NOMO-1 (cell line): ENCODE measurements at regions not wholly inside any gene's neighbourhood (a gene's known extent, or its start where the extent isn't known, plus 50 kb on each side); places are given as distances from the start of the nearest gene placed in this dataset.

ENCODE experiments used
- DNase-seq, 2 experiments: peaks; one replicate each; lab custom pipeline; 2025; ENCODE audit not compliant: unreplicated experiment in 2 of 2; lab: John Stamatoyannopoulos, UW

- no peak for DNase-seq
Observed at GRCh38 chr17:68705714-68706076, 104.5 kb upstream of the FAM20A start.

DNA sequence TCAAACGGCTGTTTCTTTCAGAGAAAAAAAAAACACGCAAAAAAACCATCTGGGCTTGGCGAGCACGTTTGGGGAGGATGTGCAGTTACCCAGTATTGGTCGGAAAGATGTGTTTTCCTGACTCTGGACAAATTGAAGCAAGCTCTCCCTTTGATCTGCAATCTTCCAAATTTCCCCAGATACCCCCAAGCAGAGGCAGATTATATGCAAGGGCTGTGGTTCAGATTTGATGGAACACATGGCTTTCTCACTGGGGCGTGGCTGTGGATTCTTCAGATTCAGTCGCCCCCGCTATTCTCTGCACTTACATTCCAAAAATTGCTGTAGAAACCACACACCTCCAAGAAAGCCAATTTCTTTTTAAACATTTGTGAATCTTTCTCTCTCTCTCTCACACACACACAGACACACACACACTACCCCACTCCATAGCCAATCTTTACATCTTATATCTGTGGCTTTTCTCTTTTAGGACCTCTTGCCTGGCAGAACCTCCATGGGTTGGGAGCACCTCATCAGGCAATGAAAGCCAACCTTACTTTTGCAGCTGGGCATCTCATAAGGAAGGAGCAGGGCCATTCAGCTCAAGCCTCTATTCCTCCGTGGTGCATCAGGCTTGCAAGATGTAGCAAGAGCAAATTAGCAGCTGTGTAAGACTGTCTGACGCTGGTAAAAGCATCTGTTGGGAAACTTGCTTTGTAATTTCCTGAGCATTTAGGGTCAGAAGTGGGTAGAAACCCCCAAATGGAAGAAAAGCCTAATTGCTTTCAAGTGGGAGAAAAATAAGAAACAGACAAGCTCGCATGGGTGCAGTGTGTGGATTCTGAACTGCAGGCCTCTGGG lies 103.9 kb upstream of the FAM20A start:
- DNase-seq = peak; percentile 69 to 77

DNA sequence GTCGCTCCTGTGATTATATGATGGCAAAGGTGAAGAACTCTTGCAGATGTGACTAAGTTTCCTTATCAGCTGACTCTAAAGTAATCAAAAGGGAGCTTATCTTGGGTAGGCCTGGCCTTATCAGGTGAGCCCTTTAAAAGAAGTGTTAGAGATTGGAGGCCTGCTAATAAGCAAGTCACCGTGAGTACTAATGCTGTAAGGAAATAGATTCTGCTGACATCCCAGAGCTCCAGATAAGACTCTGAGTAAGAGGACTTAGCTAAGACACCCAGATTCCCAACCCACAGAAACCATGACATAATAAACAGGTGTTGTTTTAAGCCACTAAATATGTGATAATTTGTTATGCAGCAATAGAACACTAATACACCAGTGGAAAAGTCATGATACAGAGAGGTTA lies 99.9 kb upstream of the FAM20A start:
- no peak for DNase-seq

DNA sequence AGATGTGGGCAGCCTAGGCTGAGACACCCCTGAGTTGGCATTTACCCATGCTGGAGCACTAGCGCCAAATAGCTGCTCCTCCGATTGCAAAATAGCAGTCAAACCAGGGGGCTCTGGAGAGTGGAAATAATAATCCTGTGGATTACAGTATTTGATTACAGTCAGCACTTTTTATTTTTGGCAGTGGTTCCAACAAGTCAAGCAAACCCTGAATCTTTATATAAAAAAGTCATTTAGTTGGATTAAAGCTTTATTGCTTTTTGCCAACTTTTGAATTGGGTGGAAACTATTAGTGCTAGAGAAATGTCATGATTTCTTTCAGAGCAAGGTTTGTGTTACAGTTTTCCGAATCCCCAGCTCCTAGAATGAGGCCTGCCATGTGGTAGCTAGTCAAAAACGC lies 99.3 kb upstream of the FAM20A start:
- DNase-seq = no peak

GRCh38 chr17:68699936-68700335 lies 98.8 kb upstream of the FAM20A start:
- no peak for DNase-seq

- DNase-seq = peak; percentile 64 to 84
Observed at GRCh38 chr17:68698746-68699145, 97.6 kb upstream of the FAM20A start.

DNA sequence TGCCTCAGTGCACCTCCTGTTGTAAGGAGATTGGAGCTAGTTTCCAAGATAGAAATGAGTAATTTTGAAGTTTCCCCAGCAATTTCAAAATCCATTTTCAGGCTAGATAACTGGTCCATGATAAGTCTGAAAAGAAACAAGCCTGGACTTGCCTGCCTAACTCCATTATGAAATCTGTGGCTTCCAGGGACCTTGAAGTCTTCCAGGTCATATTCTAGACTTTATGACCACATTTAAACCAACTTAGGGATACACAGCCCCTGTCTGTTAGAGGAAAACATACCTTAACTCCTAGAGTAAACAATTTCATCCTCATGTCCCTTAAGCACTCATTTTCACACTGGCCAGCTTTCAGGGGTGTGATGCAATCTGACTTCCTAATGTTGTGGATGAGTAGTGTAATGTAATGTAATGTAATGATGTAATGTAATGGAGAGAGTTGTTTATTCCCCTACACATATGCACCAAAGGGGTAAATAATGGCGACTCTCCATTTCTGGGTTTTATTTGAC lies 96.7 kb upstream of the FAM20A start:
- peak; percentile 52 to 80 for DNase-seq

DNA sequence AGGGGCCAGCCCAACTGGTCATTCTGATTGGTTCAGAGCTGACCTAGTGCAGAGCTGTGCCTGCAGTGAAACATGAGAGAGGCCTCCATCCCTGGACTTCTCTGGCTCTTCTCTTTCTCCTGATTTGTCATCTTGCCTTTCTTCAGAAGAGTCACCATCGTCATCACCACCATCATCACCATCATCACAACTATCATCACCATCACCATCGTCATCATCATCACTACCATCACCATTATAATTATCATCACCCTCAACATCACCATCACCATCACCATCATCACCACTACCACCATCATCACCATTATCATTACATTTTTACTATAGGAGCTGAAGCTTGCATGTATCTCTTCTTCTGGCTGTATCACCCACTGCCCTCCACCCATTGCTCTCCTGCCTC lies 94.5 kb upstream of the FAM20A start:
- DNase-seq = no peak

- DNase-seq = no peak
Observed at GRCh38 chr17:68694791-68695485, 93.8 kb upstream of the FAM20A start.

DNA sequence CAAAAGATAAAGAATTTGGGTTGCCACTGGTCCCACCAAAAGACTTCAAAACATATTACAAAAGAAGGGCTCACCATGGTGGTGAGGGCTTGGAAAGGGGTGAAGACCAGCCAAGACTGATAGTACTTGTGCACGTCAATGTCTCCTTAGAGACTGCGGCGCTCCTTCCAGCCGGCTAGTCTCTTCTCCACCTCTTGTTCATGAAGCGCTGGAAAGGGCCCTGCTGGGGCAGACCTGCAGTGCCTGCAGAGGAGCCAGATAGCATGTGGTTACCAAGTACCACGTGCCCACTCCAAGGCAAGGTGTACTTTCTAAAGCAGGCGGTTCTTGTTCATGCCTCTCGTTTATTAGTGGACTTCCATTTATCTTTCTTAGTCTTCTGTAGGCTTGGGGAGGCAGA lies 92.7 kb upstream of the FAM20A start:
- DNase-seq = no peak

GRCh38 chr17:68693466-68693865 lies 92.3 kb upstream of the FAM20A start:
- no peak for DNase-seq

DNA sequence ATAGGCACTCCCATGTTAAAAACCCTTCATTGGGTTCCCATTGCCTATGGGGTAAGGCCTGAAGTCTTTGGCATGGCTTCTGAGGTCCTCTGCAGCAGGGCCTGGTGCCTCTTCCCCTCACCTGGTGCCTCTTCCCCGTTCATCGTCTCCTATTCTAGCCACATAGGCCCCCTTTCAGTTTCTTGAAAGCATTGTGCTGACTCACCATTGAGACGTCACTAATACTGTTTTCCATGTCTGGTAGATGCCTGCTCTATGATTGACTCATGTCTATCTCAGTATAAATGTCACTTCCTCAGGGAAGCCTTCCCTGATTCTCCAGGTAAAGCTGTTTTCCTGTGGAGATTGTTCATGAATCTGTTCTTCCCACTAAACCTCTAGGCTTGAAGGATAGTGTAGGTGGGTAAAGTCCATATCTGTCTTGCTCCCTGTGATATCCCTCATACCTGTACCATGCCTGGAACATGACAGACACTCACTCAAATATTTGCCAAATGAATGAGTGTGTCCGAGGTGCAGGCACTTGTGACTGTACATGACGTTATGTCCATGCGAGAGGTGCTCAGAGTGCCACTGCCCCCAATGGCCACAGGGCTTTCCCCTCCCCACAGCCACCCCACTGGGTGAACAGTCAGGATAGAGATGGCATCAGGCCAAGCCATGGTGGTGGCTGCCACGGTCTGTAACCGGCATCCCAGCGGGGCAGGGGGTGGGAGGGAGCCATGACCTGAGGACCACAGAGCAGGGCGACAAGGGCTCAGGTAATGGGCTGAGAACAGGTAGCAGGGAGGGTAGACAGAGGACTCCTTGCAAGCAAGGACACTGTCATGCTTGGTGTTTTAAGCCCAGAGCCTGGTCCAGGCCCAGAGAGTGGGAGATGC lies 85.2 kb upstream of the FAM20A start:
- no peak for DNase-seq

GRCh38 chr17:68684949-68685357 lies 83.8 kb upstream of the FAM20A start:
- no peak for DNase-seq

DNA sequence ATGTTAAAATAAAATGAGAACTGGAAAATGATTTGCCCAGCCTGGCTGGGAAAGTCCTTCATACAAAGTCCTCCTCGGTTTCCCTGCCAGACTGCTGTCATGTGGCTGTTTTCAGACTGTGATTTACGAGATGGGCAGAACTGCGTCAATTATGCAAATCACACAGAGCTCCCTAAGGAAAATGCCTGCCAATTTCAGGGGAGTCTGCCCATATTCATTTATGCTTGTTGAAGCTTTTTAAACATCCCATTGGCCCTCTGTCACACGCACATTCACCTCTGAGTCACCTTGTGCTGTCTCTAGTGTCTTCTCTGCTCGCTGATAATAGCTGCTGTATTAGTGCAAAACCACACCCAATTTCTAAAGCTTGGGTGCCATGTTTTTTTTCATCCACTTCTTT lies 81.7 kb upstream of the FAM20A start:
- DNase-seq = no peak

GRCh38 chr17:68679882-68680281 lies 78.7 kb upstream of the FAM20A start:
- DNase-seq = no peak

DNA sequence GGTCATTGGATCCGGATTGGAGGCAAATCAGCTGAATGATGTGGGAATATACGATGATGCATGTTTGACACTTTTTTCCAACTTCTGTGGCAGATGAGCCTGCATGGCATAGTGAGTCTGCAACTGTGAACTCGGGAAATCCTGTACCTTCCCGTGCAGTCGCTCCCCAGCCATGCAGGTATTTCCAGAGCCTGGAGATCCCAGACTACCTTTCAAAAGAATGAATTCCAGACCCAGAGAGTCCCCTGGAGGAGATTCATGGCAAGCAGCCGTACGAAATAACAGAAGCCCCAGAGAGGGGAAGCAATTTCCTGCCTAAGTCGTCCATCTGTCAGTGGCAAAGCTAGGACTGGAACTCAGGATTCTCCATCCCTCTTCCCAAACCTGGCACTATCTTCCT lies 75.7 kb upstream of the FAM20A start:
- no peak for DNase-seq

DNA sequence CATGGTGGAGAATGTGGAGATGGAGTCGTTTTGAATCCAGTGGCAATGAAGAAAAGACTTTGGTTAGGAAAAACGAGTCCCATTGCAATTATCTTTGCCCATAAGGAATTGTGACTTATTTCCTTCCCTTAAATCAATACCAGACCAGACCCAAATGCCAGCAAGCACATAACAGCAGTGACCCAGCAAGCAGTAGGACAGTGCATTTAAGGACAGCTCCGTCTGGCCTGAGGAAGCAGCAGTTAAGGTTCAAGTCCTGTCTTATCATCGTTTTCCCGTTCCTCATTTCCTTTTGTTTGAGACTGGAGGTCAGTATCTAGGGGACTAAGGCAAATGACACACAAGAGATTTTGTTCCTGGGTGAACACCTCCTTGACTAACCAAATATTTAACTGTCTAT lies 74.6 kb upstream of the FAM20A start:
- DNase-seq = no peak

GRCh38 chr17:68674029-68674925 lies 73.1 kb upstream of the FAM20A start:
- no peak for DNase-seq

GRCh38 chr17:68670967-68671693 lies 70.0 kb upstream of the FAM20A start:
- no peak for DNase-seq
